ENCODE measurements at regions not wholly inside any gene's neighbourhood (a gene's known extent, or its start where the extent isn't known, plus 50 kb on each side); places are given as distances from the start of the nearest gene placed in this dataset.

- Histone ChIP-seq H3K9ac (replicated peaks in 1 of 4; ENCODE audit: extremely low read depth in 1 of 4, low read depth in 3 of 4, low read length in 3 of 4) (no peak overlapping the region), H2BK120ac (replicated peaks; ENCODE audit: low read depth, low read length) (no peak overlapping the region), H3K4me1 (replicated peaks in 1 of 4; ENCODE audit: control insufficient read depth in 3 of 4, insufficient read depth in 4 of 4, low read length in 3 of 4) (no peaks in the 10 kb centered on the region), H3K4ac (replicated peaks; ENCODE audit: insufficient read length, low read depth, low read length) (no peak overlapping the region), H3K27ac (ENCODE audit: low read depth, low read length) (no peak overlapping the region), H3K23me2 (ENCODE audit: low read depth, low read length) (no peaks in the 10 kb centered on the region), H3K79me2 (ENCODE audit: control insufficient read depth in 1 of 2, insufficient read depth in 2 of 2, low read length in 2 of 2) (no peaks in the 10 kb centered on the region), H2BK20ac (ENCODE audit: low read length) (no peak overlapping the region), H3K4me3 (ENCODE audit: extremely low read depth in 1 of 4, insufficient read depth in 2 of 4, low read depth in 3 of 4, low read length in 4 of 4) (no peak overlapping the region), H2AK5ac (ENCODE audit: low read depth, low read length) (no peak overlapping the region), H3K9me3 (ENCODE audit: insufficient read depth in 2 of 2, low read depth in 1 of 2, low read length in 1 of 2) (peaks cover 0 to 2% of the 10 kb centered on the region in 2 experiments; a peak in 1 of 4 replicates), H2AFZ (ENCODE audit: low read length) (no peak overlapping the region), H3K18ac (ENCODE audit: extremely low read depth, low read length) (no peak overlapping the region), H4K20me1 (replicated peaks in 1 of 2; ENCODE audit: control insufficient read depth in 1 of 2, insufficient read depth in 2 of 2, low read length in 2 of 2) (no peaks in the 10 kb centered on the region), H4K5ac (ENCODE audit: insufficient read length, low read depth, low read length) (no peak overlapping the region), H3K79me1 (ENCODE audit: low read depth, low read length) (no peaks in the 10 kb centered on the region), H3K14ac (ENCODE audit: insufficient read length) (no peak overlapping the region), H2BK5ac (ENCODE audit: low read depth, low read length) (no peak overlapping the region), H4K8ac (ENCODE audit: extremely low read depth, insufficient read depth, low read length) (no peak overlapping the region), H3K4me2 (ENCODE audit: insufficient read depth in 1 of 2, low read depth in 2 of 2, low read length in 2 of 2) (no peak overlapping the region), H3K36me3 (ENCODE audit: control insufficient read depth in 2 of 4, insufficient read depth in 4 of 4, low read length in 3 of 4) (no peaks in the 10 kb centered on the region), H2BK12ac (ENCODE audit: low read depth, low read length) (no peak overlapping the region), H3K56ac (replicated peaks; ENCODE audit: insufficient read length, low read depth, low read length) (no peak overlapping the region), H4K91ac (replicated peaks; ENCODE audit: insufficient read length, low read length) (no peak overlapping the region), H3K27me3 (replicated peaks in 1 of 4; ENCODE audit: control insufficient read depth in 3 of 4, extremely low read depth in 1 of 4, insufficient read depth in 3 of 4, low read length in 3 of 4) (no peaks in the 10 kb centered on the region), H3K23ac (ENCODE audit: insufficient read length) (no peak overlapping the region), H2BK15ac (ENCODE audit: low read length) (no peak overlapping the region)
- POLR2A ChIA-PET (ENCODE audit: partially characterized antibody), result interaction anchor here (0.6 to 0.7 kb wide), 2 partner anchors 9 to 34 kb away, joined by 3 read pairs; no protein-coding TSS in a partner anchor
- CTCF ChIA-PET (ENCODE audit: partially characterized antibody), result interaction anchor here (0.6 to 1.2 kb wide), 2 partner anchors 24 to 357 kb away, joined by 3 read pairs; no protein-coding TSS in a partner anchor
- FAIRE-seq (no peak), DNase-seq (ENCODE audit: low read depth in 1 of 2, low spot score in 2 of 2) (no peak)
- no peak for TF ChIP-seq KDM5A (IDR thresholded peaks at IDR 0.05; ENCODE audit: low read length)
- no peak for TF ChIP-seq RFX5 (IDR thresholded peaks at IDR 0.05; ENCODE audit: borderline replicate concordance, low read depth, low read length)
- no peak for TF ChIP-seq POLR2AphosphoS5 (IDR thresholded peaks at IDR 0.05; ENCODE audit: low read depth, low read length)
- no peak for TF ChIP-seq PHF8 (conservative IDR thresholded peaks at IDR 0.05; ENCODE audit: low read depth, low read length)
- TF ChIP-seq SP4 (IDR thresholded peaks at IDR 0.05; ENCODE audit: low read length), result no peak
- no peak for TF ChIP-seq SIX5 (IDR thresholded peaks at IDR 0.05; ENCODE audit: low read depth, low read length)
- TF ChIP-seq TAF7 (optimal IDR thresholded peaks at IDR 0.05; ENCODE audit: borderline replicate concordance, low read depth, low read length), result no peak
- TF ChIP-seq RBBP5 (IDR thresholded peaks at IDR 0.05; ENCODE audit: borderline replicate concordance, low read depth, low read length), result no peak
- no peak for TF ChIP-seq CBX5 (IDR thresholded peaks at IDR 0.05; ENCODE audit: low read depth, low read length)
- no peak for TF ChIP-seq SAP30 (IDR thresholded peaks at IDR 0.05; ENCODE audit: insufficient read depth, insufficient replicate concordance, low read length)
These were observed 311.8 kb upstream of the CLEC14A start for GRCh38 chr14:38567703-38568102.

Data from H1 (cell line).